H9 (cell line): ENCODE measurements at regions not wholly inside any gene's neighbourhood (a gene's known extent, or its start where the extent isn't known, plus 50 kb on each side); places are given as distances from the start of the nearest gene placed in this dataset.

Experiments used
- DNase-seq: peaks from one replicate; pipeline ENCODE4 v3.0.0-alpha.2; 2017
- H2AFZ ChIP-seq: one replicate; pipeline ENCODE4 v1.6.1; 2013; ENCODE audit warnings: mild to moderate bottlenecking, low read length, control low read depth, moderate library complexity
- H2AK5ac ChIP-seq: 2 replicates; pipeline ENCODE4 v1.6.1; 2013; ENCODE audit warnings: low read length, control low read depth, mixed read lengths; ENCODE audit not compliant: insufficient read length
- H2BK120ac ChIP-seq: one replicate; pipeline ENCODE4 v1.6.1; 2013; ENCODE audit warnings: low read depth, mild to moderate bottlenecking, low read length, control low read depth, inconsistent platforms; ENCODE audit not compliant: poor library complexity, severe bottlenecking
- H2BK12ac ChIP-seq: 2 replicates; pipeline ENCODE4 v1.6.1; 2013; ENCODE audit warnings: low read length, control low read depth, mixed read lengths, low read depth; ENCODE audit not compliant: insufficient read length
- H2BK15ac ChIP-seq: 2 replicates; pipeline ENCODE4 v1.6.1; 2013; ENCODE audit warnings: low read depth, low read length, control low read depth
- H2BK20ac ChIP-seq: one replicate; pipeline ENCODE4 v1.6.1; 2013; ENCODE audit warnings: low read depth, mild to moderate bottlenecking, low read length, control low read depth, inconsistent platforms; ENCODE audit not compliant: poor library complexity, severe bottlenecking
- H2BK5ac ChIP-seq: 2 replicates; pipeline ENCODE4 v1.6.1; 2013; ENCODE audit warnings: low read length, control low read depth, mixed read lengths; ENCODE audit not compliant: insufficient read length
- H3K14ac ChIP-seq: 2 replicates; pipeline ENCODE4 v1.6.1; 2013; ENCODE audit warnings: low read length, control low read depth; ENCODE audit not compliant: insufficient read depth
- H3K18ac ChIP-seq: 2 replicates; pipeline ENCODE4 v1.6.1; 2013; ENCODE audit warnings: low read depth, mild to moderate bottlenecking, mixed read lengths, low read length, control low read depth; ENCODE audit not compliant: insufficient read length
- H3K23ac ChIP-seq: 2 replicates; pipeline ENCODE4 v1.6.1; 2013; ENCODE audit warnings: low read length, control low read depth, mixed read lengths, low read depth; ENCODE audit not compliant: insufficient read length
- H3K23me2 ChIP-seq: 2 replicates; pipeline ENCODE4 v1.6.1; 2013; ENCODE audit warnings: low read depth, mild to moderate bottlenecking, mixed read lengths, low read length, control low read depth; ENCODE audit not compliant: insufficient read length, poor library complexity, severe bottlenecking
- H3K27ac ChIP-seq: 2 replicates; pipeline ENCODE4 v1.5.1; 2013; ENCODE audit warnings: low read length, control low read depth, mixed read lengths, low read depth; ENCODE audit not compliant: insufficient read length
- H3K27me3 ChIP-seq: 2 replicates; pipeline ENCODE4 v1.6.1; 2013; ENCODE audit warnings: low read length, control low read depth, inconsistent platforms; ENCODE audit not compliant: insufficient read depth
- H3K4ac ChIP-seq: 2 replicates; pipeline ENCODE4 v1.6.1; 2013; ENCODE audit warnings: low read depth, mild to moderate bottlenecking, control low read depth, inconsistent platforms, low read length, moderate library complexity
- H3K4me1 ChIP-seq: 2 replicates; pipeline ENCODE4 v1.6.1; 2013; ENCODE audit warnings: low read length, control low read depth, inconsistent platforms; ENCODE audit not compliant: insufficient read depth
- H3K4me2 ChIP-seq: 2 replicates; pipeline ENCODE4 v1.6.1; 2013; ENCODE audit warnings: low read length, control low read depth, mixed read lengths; ENCODE audit not compliant: insufficient read length, insufficient read depth
- H3K56ac ChIP-seq: 2 replicates; pipeline ENCODE4 v1.6.1; 2013; ENCODE audit warnings: low read depth, mild to moderate bottlenecking, mixed read lengths, low read length, control low read depth; ENCODE audit not compliant: insufficient read length
- H3K79me1 ChIP-seq: 2 replicates; pipeline ENCODE4 v1.6.1; 2013; ENCODE audit warnings: low read depth, mild to moderate bottlenecking, moderate library complexity, low read length, control low read depth, inconsistent platforms; ENCODE audit not compliant: insufficient read depth, poor library complexity, severe bottlenecking
- H3K79me2 ChIP-seq: 2 replicates; pipeline ENCODE4 v1.6.1; 2013; ENCODE audit warnings: low read length, control low read depth, inconsistent platforms; ENCODE audit not compliant: insufficient read depth
- H3K9ac ChIP-seq: 2 replicates; pipeline ENCODE4 v1.6.1; 2013; ENCODE audit warnings: low read length, control low read depth, mixed read lengths; ENCODE audit not compliant: insufficient read length; ENCODE audit errors: extremely low read depth
- H3K9me3 ChIP-seq: one replicate; pipeline ENCODE4 v1.6.1; 2013; ENCODE audit warnings: low read depth, low read length, inconsistent platforms; ENCODE audit not compliant: control insufficient read depth
- H3T11ph ChIP-seq: one replicate; pipeline ENCODE4 v1.6.1; 2013; ENCODE audit warnings: mild to moderate bottlenecking, low read length, control low read depth, inconsistent platforms
- H4K20me1 ChIP-seq: one replicate; pipeline ENCODE4 v1.6.1; 2013; ENCODE audit not compliant: control insufficient read depth, insufficient read length, insufficient read depth
- H4K5ac ChIP-seq: 2 replicates; pipeline ENCODE4 v1.6.1; 2013; ENCODE audit warnings: low read depth, mild to moderate bottlenecking, mixed read lengths, low read length, control low read depth; ENCODE audit not compliant: insufficient read length
- H4K8ac ChIP-seq: replicated peaks from 2 replicates; pipeline ENCODE4 v1.6.1; 2013; ENCODE audit warnings: low read length, control low read depth, mixed read lengths, low read depth; ENCODE audit not compliant: insufficient read length
- H4K91ac ChIP-seq: 2 replicates; pipeline ENCODE4 v1.6.1; 2013; ENCODE audit warnings: low read depth, mild to moderate bottlenecking, moderate library complexity, mixed read lengths, low read length, control low read depth; ENCODE audit not compliant: insufficient read length
- H3K27ac Mint-ChIP-seq, 3 experiments: 2 replicates in 2 of 3; 3 replicates in 1 of 3; pipeline ENCODE4 v1.8.0; 2020 to 2021; ENCODE audit warnings: mixed read lengths in 3 of 3, mild to moderate bottlenecking in 1 of 3, moderate library complexity in 1 of 3
- H3K27me3 Mint-ChIP-seq: 2 replicates; pipeline ENCODE4 v1.8.0; 2021; ENCODE audit warnings: low read depth, mild to moderate bottlenecking, moderate library complexity, mixed read lengths
- H3K36me3 Mint-ChIP-seq, 3 experiments: 2 replicates in 2 of 3; 3 replicates in 1 of 3; pipeline ENCODE4 v1.8.0; 2020 to 2021; ENCODE audit warnings: low read depth in 3 of 3, mixed read lengths in 3 of 3; ENCODE audit not compliant: insufficient read depth in 1 of 3
- H3K4me1 Mint-ChIP-seq, 2 experiments: 2 replicates each; pipeline ENCODE4 v1.8.0; 2020; ENCODE audit warnings: mixed read lengths in 2 of 2
- H3K4me3 Mint-ChIP-seq, 2 experiments: 2 replicates in 1 of 2; 3 replicates in 1 of 2; pipeline ENCODE4 v1.8.0; 2020 to 2021; ENCODE audit warnings: mild to moderate bottlenecking in 2 of 2, mixed read lengths in 2 of 2, moderate library complexity in 1 of 2
- H3K9me3 Mint-ChIP-seq, 2 experiments: 2 replicates in 1 of 2; 3 replicates in 1 of 2; pipeline ENCODE4 v1.8.0; 2020; ENCODE audit warnings: mild to moderate bottlenecking in 2 of 2, mixed read lengths in 2 of 2, moderate library complexity in 1 of 2
- CTCF ChIP-seq: fragments of 200-600 bp; sonication (generic); conservative IDR thresholded peaks from 3 replicates; pipeline ENCODE4 v1.8.0; 2021; ENCODE audit warnings: antibody characterized with exemption, mild to moderate bottlenecking
- WGBS: extraction: QIAGEN DNeasy Blood & Tissue Kit; methylation state at CpG from one replicate; pipeline ENCODE4 v1.1.7; 2013; ENCODE audit warnings: missing lambda C conversion rate, low lambda C conversion rate, mixed read lengths; ENCODE audit not compliant: insufficient read length; ENCODE audit errors: extremely low coverage; 5-methylcytosine and 5-hydroxymethylcytosine counted together

DNA sequence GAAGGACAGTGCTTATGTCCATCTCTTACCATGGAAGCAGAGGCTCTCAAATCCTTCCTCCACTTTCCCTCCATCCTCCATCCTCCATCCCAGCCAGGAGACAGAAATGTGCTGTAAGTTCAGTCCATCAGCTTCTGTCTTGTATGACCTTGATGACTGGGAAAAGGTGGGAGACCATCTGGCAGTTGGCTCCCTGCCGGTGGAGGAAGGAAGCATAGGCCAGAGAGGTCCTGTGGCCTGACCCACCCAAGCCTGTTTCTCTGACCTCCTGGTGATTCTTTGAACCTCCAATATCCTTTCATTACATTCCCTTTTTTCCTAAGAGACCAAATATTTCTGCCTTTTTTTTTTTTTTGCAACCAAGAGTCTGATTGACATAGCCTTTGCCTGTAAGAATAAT lies 215.3 kb downstream of the ABCC12 start:
- no peak overlapping the region for H3K27ac Mint-ChIP-seq
- Histone ChIP-seq H3T11ph (no peak overlapping the region), H3K14ac (no peak overlapping the region), H2BK5ac (no peak overlapping the region), H4K20me1 (no peaks in the 10 kb centered on the region), H2BK12ac (no peak overlapping the region), H3K9ac (no peak overlapping the region), H4K5ac (no peak overlapping the region), H3K9me3 (no peaks in the 10 kb centered on the region), H2AFZ (no peak overlapping the region), H3K79me2 (no peaks in the 10 kb centered on the region), H2AK5ac (no peak overlapping the region), H3K18ac (no peak overlapping the region), H3K4me2 (no peak overlapping the region), H2BK15ac (no peak overlapping the region), H2BK20ac (no peak overlapping the region), H3K27ac (no peak overlapping the region), H3K4ac (no peak overlapping the region), H3K56ac (no peak overlapping the region), H3K23me2 (no peaks in the 10 kb centered on the region), H4K91ac (no peak overlapping the region), H3K27me3 (no peaks in the 10 kb centered on the region), H3K4me1 (no peaks in the 10 kb centered on the region), H3K23ac (no peak overlapping the region), H3K79me1 (no peaks in the 10 kb centered on the region), H2BK120ac (no peak overlapping the region), H4K8ac (no peak overlapping the region)
- H3K4me3 Mint-ChIP-seq: no peak overlapping the region
- H3K9me3 Mint-ChIP-seq: no peaks in the 10 kb centered on the region; a peak in 1 of 5 replicates
- H3K27me3 Mint-ChIP-seq: peaks cover 5% of the 10 kb centered on the region
- H3K4me1 Mint-ChIP-seq: peaks cover 0 to 2% of the 10 kb centered on the region in 2 experiments; a peak in 2 of 4 replicates
- no peak for TF ChIP-seq CTCF
- no CpG with 5 or more reads among the region's 1 CpG for WGBS
- DNase-seq: no peak
- H3K36me3 Mint-ChIP-seq: 0 out of 7 replicates have a peak, but pooled peaks cover 0 to 2% (median 0%) of the 10 kb centered on the region in 3 experiments
